HG02623 (cell line): ENCODE measurements at regions not wholly inside any gene's neighbourhood (a gene's known extent, or its start where the extent isn't known, plus 50 kb on each side); places are given as distances from the start of the nearest gene placed in this dataset.
"Not testable (repeated sequence)": the region's sequence is repeated elsewhere in the genome, so short reads cannot be mapped to it uniquely, and the experiment has no call there.

Source experiments
- ATAC-seq: cut with Tn5 transposase; IDR thresholded peaks from one replicate; pipeline ENCODE4 v1.9.1; 2021; ENCODE audit warnings: moderate library complexity; ENCODE audit not compliant: unreplicated experiment

DNA sequence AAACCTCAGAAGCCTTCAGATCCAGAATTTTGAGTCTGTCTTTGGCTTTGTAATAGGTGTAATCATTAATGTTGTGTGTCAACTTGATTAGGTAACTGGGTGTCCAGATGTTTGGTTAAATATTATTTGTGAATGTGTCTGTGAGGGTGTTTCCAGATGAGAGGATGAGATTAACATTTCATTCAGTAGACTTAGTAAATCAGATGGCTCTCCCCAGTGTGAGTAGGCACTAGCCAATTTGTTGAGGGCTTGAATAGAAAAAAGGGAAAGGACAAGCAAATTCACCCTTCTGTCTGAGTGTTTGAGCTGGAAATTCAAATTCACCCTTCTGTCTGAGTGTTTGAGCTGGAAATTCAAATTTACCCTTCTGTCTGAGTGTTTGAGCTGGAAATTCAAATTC lies 932.2 kb downstream of the SLC6A15 start:
- no peak for ATAC-seq

DNA sequence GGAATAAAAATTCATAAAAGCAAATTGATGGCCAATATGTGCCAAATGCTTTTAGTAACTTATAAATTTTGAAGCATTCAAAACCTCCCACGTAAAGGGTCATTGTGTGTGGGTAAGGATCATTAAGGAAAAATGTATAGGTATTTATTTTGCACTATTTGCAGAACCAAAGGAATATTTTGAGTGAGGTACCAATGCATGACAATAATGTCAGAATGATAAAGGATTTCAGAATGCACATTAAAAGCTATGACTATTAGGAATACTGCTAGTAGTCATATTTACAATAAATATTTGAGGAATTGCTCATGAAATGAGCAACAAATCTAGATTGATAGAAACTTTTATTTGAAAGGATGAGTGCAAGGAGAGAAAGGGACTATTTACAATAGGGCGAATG lies 932.8 kb downstream of the SLC6A15 start:
- ATAC-seq: no peak

DNA sequence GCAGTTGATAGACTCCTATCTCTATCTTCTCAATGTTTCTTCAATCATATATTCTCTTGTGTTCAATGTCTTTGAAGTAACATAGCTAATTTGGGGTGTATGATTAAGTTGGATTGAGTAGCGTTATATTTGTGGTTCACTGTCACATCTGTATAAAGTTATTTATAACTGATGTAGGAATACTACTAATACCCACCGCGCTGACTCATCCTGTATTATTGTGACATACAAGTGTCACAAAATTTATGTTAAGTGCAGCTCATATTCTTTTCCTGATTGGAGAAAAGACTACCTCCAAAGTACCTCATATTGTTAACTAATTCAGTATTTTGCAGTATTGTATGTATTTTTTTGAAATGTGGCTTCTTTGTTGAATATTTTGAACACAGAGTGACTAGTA lies 940.8 kb downstream of the SLC6A15 start:
- ATAC-seq: no peak

DNA sequence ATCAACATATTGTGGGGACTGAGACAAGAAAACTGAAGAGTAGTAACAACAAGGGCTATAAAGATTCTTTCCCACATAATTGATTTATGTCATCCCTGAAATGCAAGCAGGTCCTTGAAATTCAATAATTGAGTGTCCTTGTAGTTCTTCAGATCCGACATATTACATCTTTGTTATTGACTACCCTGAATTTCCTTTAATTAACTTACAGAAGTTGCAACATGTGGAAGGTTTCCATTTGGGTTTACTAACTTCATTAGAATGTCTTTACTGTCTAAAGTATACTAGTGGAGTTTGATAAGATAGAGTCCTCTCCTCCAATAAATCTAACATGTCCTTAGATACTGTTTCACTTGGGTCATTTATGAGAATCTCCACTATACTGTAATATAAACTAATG lies 951.8 kb downstream of the SLC6A15 start:
- no peak for ATAC-seq

DNA sequence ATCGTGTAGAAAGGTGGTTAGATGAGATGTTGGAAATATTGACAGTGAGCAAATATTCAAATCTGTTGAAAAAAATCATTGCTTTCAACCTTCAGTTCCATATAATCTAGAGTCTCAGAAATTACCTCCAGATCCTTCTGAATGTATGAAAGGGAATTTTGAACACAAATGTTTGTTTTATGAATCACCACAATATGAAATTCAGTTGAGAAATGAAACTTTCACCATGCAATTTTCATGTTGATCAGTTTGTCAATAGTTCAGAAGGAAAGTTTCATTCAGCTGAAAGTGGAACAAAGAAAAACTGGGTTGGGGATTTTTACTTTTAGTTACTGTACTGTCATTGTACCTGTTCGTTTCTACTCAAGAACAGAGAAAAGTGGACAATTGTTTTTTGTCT lies 953.6 kb downstream of the SLC6A15 start:
- no peak for ATAC-seq

DNA sequence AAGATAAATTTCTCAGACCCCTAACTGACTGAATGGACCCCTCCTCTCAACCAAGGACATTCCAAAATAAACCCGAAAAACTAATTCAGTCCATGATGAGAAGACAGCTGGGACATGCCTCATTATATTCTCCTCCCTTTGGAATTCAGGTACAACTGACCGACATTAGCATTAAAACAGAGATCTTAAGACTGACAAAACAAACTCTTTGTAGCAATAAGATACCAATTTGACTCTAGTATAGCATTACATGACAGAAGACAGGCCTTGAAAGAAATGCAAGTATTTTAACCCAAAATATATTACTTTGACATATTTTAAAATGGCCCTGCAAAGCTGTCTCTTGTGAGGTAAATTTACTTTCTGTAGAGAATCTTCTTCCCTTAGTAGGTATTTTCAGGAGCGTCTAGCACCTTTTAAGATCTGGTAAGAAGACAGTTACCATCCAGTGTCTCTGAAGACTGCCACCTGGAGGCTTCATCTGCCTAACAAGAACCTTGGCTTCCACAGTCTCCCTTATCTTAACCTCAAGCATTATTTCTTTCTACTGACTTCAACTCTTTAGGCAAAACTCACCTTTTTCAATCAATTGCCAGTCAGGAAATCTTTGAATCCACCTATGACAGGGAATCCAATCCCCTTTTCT lies 957.5 kb downstream of the SLC6A15 start:
- ATAC-seq: no peak

DNA sequence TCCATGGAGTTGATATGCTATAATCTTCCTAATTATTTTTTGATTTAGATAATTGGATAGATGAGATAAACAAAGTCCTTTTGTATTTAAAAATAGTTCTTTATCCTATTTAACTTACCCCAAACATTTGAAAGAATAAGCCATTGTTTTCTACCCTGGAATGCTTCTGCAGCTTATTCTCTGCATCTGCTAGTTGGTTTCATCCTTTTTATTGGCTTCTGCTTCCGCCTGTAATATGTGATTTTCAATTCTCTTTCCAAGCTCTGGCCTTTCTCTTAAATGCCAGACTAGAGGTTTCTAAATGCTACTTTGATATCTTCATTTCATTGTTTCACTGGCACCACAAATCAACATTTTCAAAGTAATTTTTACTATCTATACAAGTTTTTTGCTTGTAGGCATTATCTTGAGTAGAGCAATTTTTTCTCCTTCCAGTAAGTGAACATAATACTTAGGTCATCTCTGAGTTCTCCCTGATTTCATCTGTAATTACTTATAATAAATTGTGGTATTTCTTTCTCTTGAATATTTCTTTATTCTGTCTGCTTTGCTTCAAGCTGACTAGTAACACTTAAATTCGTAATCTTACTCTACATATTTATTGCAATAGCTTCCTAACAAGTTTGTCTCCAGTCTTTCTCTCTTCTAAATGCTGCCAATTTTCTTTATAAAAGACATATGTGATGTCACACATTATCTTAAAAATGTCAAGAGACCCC lies 958.4 kb downstream of the SLC6A15 start:
- ATAC-seq: no peak

DNA sequence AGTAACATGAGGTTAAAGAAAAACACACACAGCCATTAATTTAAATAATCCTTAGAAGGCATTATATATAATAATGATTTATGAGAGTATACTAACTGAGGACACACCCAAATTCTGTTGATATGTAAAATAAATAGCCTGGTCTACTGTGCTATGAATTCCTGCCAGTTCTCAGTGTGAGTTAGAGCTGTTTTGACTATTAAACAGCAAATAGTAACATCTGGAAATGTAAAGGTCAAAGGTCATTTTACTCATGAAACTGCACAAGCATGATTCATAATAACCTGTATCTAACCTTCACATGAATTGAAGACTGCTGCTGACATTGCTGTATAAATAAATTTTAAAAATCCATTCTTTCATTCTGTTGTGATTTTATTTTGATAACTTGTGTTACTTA lies 966.7 kb downstream of the SLC6A15 start:
- ATAC-seq: no peak

DNA sequence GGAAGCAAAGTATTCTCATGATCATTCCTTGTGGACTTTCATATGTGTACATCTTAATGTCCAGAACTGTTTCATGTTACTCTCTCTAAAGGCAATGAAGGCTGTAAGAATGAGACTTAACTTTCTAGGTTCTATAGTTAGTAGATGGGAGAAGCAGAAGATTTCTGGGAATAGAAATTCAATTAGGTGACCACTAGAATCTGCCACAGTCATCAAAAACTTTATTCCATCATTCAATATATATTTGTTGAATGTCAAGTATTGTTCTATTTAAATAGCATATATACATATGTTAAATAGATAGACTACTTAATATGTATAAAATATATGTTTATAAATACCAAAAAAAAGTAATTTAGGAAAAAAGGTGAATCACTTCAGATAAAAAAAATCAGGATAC lies 972.9 kb downstream of the SLC6A15 start:
- ATAC-seq: no peak

DNA sequence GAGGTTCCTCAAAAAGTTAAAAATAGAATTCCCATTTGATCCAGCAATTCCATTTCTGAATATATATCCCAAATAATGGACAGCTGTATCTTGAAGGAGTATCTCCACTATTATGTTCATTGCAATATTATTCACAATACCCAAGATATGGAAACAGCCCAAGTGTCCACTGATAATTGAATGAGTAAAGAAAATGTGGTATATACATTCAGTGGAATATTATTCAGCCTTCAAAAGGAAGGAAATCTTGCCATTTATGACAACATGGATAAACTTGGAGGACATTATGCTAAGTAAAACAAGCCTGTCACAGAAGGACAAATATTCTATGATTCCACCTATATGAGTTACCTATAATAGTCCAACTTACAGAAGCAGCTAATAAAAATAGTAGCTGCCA lies 979.0 kb downstream of the SLC6A15 start:
- ATAC-seq: no peak

DNA sequence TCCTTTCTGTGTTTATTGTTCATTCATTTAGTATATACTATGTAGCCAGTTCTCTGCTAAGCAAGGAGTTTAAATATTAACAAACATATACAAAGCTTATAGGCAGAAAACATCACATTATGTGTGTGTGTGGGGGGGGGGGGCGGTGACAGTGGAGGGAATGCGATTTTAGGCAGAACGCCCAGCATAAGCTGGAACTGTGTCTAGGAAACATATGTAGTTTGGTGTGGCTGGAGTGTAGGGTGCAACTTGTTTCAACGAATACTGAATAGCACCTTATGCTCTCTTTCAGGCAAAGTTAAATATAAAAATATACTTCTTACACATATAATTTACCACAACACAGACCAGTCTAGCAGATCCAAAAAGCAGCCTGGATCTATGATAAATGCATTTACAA lies 980.6 kb downstream of the SLC6A15 start:
- no peak for ATAC-seq

DNA sequence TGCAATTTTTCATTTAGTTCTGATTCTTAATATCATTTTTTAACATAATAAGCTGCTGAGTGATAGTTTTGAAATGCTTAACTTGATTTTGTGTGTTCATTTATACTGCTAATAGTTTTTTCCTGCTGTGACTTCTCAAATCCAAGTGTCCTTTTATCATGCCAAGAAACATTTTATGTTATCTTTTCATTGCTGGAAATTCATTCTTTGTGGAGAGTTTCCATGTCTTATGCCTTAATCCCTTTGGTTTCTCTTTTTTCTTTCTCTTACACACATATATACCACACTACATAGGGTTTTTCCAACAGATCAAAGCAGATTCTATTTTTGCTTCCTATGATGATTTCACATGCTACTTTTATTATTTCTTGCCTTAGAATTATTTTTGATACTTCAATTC lies 981.1 kb downstream of the SLC6A15 start:
- no peak for ATAC-seq

DNA sequence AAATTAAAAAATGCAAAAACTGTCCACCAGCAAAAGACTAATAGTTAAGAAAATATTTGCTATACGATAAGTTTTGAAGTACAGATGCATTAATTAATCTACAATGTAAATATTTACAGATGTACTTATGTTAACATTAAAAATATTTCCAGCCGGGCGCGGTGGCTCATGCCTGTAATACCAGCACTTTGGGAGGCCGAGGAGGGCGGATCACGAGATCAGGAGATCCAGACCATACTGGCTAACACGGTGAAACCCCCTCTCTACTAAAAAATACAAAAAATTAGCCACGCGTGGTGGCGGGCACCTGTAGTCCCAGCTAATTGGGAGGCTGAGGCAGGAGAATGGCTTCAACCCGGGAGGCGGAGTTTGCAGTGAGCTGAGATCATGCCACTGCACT lies 982.8 kb downstream of the SLC6A15 start:
- ATAC-seq: not testable (repeated sequence)

DNA sequence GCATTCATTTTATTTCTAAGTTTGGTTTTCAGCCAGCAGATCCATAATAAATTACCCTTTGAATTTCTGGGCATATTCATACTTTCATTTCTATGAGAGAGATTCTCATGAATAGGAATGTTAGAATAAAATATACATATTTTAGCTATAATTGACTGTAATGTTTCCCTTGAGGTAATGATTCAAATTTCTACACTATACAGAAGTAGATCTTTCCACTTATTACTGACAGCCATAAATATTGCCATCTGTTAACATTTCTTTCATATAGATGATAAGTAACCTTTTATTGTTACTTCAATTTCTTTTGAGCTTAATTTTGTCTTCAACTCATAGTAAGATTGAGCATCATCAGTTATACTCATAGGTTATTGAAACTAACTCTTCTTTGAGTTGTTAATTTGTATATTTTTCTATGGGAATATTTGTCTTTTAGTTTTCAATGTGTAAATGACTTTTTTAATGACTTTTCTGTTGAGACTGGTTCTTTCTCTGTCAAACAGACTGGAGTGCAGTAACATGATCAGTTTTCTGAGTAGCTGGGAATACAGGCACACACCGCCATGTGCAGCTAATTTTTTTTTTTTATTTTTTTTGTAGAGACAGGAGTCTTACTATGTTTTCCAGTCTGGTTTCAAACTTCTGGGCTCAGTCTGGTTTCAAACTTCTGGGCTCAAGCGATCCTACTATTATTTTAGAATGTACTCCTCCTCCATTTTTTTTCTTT lies 991.6 kb downstream of the SLC6A15 start:
- ATAC-seq: no peak

DNA sequence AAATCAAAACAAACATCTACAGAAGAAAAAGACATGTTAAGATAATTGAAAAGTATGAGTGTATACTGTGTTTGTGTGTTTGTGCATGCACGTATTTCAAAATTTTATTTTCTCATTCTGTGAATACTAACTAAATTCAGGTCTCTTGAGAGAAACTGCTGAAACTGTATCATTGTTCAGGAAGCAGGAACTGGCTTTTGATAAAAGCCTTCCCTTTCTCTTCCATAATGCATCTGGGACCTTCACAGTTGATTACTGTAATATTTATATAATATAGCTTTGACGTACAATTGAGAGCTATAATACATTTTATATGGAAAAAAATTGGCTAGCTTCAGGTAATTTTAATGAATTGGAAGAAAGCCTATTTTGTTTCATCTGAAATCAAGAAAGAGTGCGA lies 993.5 kb downstream of the SLC6A15 start:
- no peak for ATAC-seq

DNA sequence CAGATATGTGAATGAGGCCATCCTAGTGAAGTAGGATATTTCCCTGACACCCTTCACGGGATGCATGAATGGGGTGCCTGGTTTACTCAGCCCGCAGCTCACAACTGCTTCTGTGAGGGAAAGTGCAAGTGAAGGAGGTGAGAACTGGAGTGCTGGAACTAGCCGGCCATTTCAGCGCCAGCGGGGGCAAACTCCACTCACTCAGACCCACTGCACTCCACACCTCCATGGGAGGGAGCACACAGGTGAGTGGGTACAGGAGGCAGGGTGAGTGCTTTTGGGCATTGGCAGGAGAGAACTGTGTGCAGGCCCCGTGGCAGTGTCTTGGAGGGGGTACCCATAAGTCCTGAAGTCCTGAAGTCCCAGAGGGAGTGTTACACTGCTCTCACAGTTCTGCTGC lies 1008.4 kb downstream of the SLC6A15 start:
- ATAC-seq: no peak

DNA sequence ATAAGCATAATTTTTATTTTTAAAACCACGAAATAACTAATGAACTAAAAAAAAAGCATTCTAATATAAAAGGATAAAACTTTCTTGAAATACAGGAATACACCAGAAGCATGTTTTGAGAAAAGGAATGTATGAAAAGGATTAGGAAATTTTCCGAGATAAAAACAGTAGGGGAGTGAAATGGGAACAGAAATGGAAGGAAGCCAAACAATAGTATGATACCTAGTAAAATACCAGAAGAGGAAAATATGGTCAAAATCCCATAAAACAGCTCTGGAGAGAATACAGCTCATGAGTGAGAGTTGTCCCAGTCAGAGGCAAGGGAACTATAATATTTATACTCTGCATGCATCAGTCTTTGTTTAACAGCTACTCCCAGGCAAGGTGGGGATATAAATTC lies 1016.2 kb downstream of the SLC6A15 start:
- no peak for ATAC-seq

DNA sequence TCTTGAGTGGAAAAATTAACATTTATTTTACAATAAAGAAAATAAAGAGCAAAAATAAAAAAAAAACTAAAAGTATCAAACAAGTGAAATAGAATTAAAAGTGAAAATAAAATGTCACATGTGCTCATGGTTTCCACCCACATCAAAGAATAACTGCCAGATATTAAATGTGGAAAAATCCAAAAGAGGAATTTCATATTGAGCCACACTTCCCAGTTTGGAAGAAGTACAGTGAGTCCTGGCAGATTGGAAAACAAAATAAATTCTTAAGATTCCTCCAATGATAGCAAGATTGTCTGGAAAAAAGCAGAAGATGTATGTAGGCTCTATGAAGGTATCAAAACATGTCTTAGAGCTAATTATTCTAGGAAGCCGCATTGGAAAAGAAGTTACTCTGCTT lies 1019.5 kb downstream of the SLC6A15 start:
- no peak for ATAC-seq

DNA sequence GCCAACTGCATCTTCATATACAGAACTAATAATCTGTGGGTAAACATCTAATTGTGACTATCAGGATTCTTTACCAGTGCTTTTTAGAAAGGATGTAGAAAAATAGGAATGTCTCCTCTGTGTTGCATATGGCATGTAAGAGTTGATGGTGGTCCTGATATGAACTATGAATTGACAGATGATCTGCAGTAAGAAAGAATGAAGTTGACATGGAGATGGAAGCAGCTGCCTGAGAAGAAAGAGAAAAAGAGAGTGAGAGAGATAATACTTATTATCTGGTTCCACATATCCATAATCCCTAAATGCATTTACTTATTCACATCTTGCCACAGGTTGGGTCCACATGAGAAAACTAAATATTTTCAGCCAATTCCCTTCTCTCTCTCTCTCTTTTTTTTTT lies 1022.9 kb downstream of the SLC6A15 start:
- ATAC-seq: no peak

DNA sequence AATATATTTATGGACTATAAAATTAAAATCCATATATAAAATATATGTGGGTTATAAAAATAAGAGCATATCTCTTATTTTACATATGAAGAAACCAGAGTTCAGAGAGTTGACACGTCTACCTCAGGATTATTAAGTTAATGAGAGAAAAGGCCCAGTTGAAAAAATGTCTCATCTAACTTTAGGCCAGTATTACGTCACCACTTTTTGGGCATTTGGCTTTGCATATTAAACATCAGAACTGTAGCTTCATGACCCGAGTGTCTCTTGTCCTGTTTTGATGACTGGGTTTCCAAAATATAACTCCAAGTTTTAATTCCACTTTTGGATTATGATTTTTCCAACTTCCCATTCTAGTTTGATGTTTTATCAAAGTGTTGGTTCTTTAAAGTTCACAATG lies 1026.1 kb downstream of the SLC6A15 start:
- no peak for ATAC-seq

DNA sequence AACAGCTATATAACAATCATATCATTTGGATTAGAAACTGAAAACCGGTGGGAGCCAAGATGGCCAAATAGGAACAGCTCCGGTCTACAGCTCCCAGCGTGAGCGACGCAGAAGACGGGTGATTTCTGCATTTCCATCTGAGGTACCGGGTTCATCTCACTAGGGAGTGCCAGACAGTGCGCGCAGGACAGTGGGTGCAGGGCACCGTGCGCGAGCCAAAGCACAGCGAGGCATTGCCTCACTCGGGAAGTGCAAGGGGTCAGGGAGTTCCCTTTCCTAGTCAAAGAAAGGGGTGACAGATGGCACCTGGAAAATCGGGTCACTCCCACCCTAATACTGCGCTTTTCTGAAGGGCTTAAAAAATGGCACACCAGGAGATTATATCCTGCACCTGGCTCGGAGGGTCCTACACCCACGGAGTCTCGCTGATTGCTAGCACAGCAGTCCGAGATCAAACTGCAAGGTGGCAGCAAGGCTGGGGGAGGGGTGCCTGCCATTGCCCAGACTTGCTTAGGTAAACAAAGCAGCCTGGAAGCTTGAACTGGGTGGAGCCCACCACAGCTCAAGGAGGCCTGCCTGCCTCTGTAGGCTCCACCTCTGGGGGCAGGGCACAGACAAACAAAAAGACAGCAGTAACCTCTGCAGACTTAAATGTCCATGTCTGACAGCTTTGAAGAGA lies 1041.5 kb downstream of the SLC6A15 start:
- not testable (repeated sequence) for ATAC-seq

DNA sequence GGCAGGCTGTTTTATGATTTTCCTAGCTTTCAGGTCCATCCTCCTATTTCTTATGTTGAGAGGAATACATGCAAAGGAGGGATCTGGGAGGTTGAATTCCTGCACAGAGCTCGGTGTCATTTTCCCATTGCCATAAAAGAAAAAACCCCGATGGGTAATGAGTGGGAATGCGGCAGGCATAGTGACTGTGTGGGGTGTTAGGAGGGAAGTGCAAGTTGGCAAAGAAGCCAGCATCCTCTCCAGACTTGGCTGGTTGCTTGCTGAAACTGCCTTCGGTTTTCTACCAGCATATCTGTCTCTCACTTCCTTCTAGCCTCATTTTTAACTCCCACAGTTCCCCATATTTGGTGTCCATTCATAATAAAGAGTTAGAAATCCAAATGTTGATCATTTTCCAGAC lies 1046.1 kb downstream of the SLC6A15 start:
- ATAC-seq: no peak
